DMS79 (cell line): ENCODE measurements at regions not wholly inside any gene's neighbourhood (a gene's known extent, or its start where the extent isn't known, plus 50 kb on each side); places are given as distances from the start of the nearest gene placed in this dataset.

Experiments
- DNase-seq: peaks from one replicate; lab custom pipeline; 2025; lab: John Stamatoyannopoulos, UW

- DNase-seq, result no peak
These were observed 616.3 kb downstream of the INSC start for GRCh38 chr11:15730995-15731385.

GRCh38 chr11:15735706-15736105, 620.6 kb downstream of the SOX6 start:
- peak; percentile 6 for DNase-seq

- no peak for DNase-seq
These were observed 619.0 kb downstream of the SOX6 start for GRCh38 chr11:15737320-15737719.

GRCh38 chr11:15738931-15739330, 617.4 kb downstream of the SOX6 start:
- no peak for DNase-seq

- DNase-seq, result peak; percentile 71
These were observed 613.5 kb downstream of the SOX6 start for GRCh38 chr11:15742626-15743519.

GRCh38 chr11:15744693-15745092, 611.7 kb downstream of the SOX6 start:
- DNase-seq, result no peak

GRCh38 chr11:15745266-15745665, 611.1 kb downstream of the SOX6 start:
- DNase-seq, result no peak

GRCh38 chr11:15747671-15748070, 608.7 kb downstream of the SOX6 start:
- DNase-seq, result no peak

GRCh38 chr11:15748132-15748531, 608.2 kb downstream of the SOX6 start:
- DNase-seq, result no peak

- no peak for DNase-seq
These were observed 607.6 kb downstream of the SOX6 start for GRCh38 chr11:15748741-15749140.

- peak; percentile 12 for DNase-seq
These were observed 605.6 kb downstream of the SOX6 start for GRCh38 chr11:15750535-15751308.

- DNase-seq, result no peak
These were observed 602.1 kb downstream of the SOX6 start for GRCh38 chr11:15754221-15754620.

GRCh38 chr11:15757048-15757698, 599.2 kb downstream of the SOX6 start:
- no peak for DNase-seq

GRCh38 chr11:15758857-15759465, 597.4 kb downstream of the SOX6 start:
- DNase-seq, result peak; percentile 16

- DNase-seq, result peak; percentile 41
These were observed 595.1 kb downstream of the SOX6 start for GRCh38 chr11:15761235-15761634.

- DNase-seq, result no peak
These were observed 592.0 kb downstream of the SOX6 start for GRCh38 chr11:15764326-15764725.

- DNase-seq, result no peak
These were observed 591.4 kb downstream of the SOX6 start for GRCh38 chr11:15764948-15765347.

GRCh38 chr11:15765530-15765929, 590.8 kb downstream of the SOX6 start:
- no peak for DNase-seq

- DNase-seq, result no peak
These were observed 588.0 kb downstream of the SOX6 start for GRCh38 chr11:15768321-15768720.

- no peak for DNase-seq
These were observed 587.1 kb downstream of the SOX6 start for GRCh38 chr11:15769203-15769602.

- no peak for DNase-seq
These were observed 585.4 kb downstream of the SOX6 start for GRCh38 chr11:15770798-15771414.

- DNase-seq, result no peak
These were observed 583.8 kb downstream of the SOX6 start for GRCh38 chr11:15772547-15772946.
